Frontal cortex (tissue), 3 donors: ENCODE measurements at regions not wholly inside any gene's neighbourhood (a gene's known extent, or its start where the extent isn't known, plus 50 kb on each side); places are given as distances from the start of the nearest gene placed in this dataset.
"Not testable (repeated sequence)": the region's sequence is repeated elsewhere in the genome, so short reads cannot be mapped to it uniquely, and the experiment has no call there.

ENCODE experiments used
- DNase-seq, 2 donors: peaks; one replicate each; pipeline ENCODE4 v3.0.0; 2012; ENCODE audit warnings: low spot score in 2 of 2
- FAIRE-seq: peaks from 2 replicates; lab custom pipeline; 2012; peaks lifted over from hg19 to GRCh38; lab: Jason Lieb, UNC
- donor health status: control.
- donor health status: control.
- donor health status: control.

- FAIRE-seq = no peak
Measured at GRCh38 chr9:109971226-109971625, 191.2 kb downstream of the PALM2AKAP2 start.

GRCh38 chr9:109972026-109972882, 192.3 kb downstream of the PALM2AKAP2 start:
- no peak for FAIRE-seq
- no peak for DNase-seq

More at GRCh38 chr9:109971226-109971625, 191.2 kb downstream of the PALM2AKAP2 start:
- no peak for DNase-seq

GRCh38 chr9:109973336-109973735, 193.3 kb downstream of the PALM2AKAP2 start:
- DNase-seq (no peak), FAIRE-seq (no peak)

- peak in 1 of 2 donors; percentile 4 for DNase-seq
- FAIRE-seq = no peak
Measured at GRCh38 chr9:109974143-109974917, 194.3 kb downstream of the PALM2AKAP2 start.

- no peak for FAIRE-seq
- DNase-seq = no peak
Measured at GRCh38 chr9:109974918-109975276, 194.9 kb downstream of the PALM2AKAP2 start.

- DNase-seq (no peak), FAIRE-seq (no peak)
Measured at GRCh38 chr9:109975574-109976295, 195.7 kb downstream of the PALM2AKAP2 start.

GRCh38 chr9:109976303-109976702, 196.3 kb downstream of the PALM2AKAP2 start:
- FAIRE-seq = no peak
- DNase-seq = no peak

GRCh38 chr9:109977521-109977920, 197.5 kb downstream of the PALM2AKAP2 start:
- no peak for FAIRE-seq
- DNase-seq = no peak

GRCh38 chr9:109981091-109981490, 201.1 kb downstream of the PALM2AKAP2 start:
- FAIRE-seq = no peak
- DNase-seq = no peak

GRCh38 chr9:109986521-109986991, 206.6 kb downstream of the PALM2AKAP2 start:
- FAIRE-seq (no peak), DNase-seq (no peak)

- FAIRE-seq = no peak
- DNase-seq = no peak
Measured at GRCh38 chr9:109989296-109989695, 209.3 kb downstream of the PALM2AKAP2 start.

GRCh38 chr9:109990541-109990940, 210.5 kb downstream of the PALM2AKAP2 start:
- FAIRE-seq = no peak
- no peak for DNase-seq

- DNase-seq (no peak), FAIRE-seq (no peak)
Measured at GRCh38 chr9:109992293-109992692, 212.3 kb downstream of the PALM2AKAP2 start.

- DNase-seq = no peak
- FAIRE-seq = no peak
Measured at GRCh38 chr9:109993250-109993978, 213.4 kb downstream of the PALM2AKAP2 start.

GRCh38 chr9:109994141-109994540, 213.8 kb downstream of the C9orf152 start:
- FAIRE-seq (no peak), DNase-seq (no peak)

GRCh38 chr9:109996936-109997580, 210.9 kb downstream of the C9orf152 start:
- no peak for DNase-seq
- no peak for FAIRE-seq

GRCh38 chr9:109997682-109998081, 210.3 kb downstream of the C9orf152 start:
- DNase-seq (no peak), FAIRE-seq (no peak)

- DNase-seq, FAIRE-seq: not testable (repeated sequence)
Measured at GRCh38 chr9:110005521-110005920, 202.4 kb downstream of the C9orf152 start.

GRCh38 chr9:110006657-110007056, 201.3 kb downstream of the C9orf152 start:
- FAIRE-seq = no peak
- DNase-seq = no peak
